ENCODE measurements at regions not wholly inside any gene's neighbourhood (a gene's known extent, or its start where the extent isn't known, plus 50 kb on each side); places are given as distances from the start of the nearest gene placed in this dataset.
"Not testable (repeated sequence)": the region's sequence is repeated elsewhere in the genome, so short reads cannot be mapped to it uniquely, and the experiment has no call there.

GRCh38 chr13:62123409-62123808 lies 707.8 kb upstream of the PCDH20 start:
- no peak for TF ChIP-seq ZFX (IDR thresholded peaks at IDR 0.05; ENCODE audit: borderline replicate concordance)
- no peak overlapping the region for H3K27ac ChIP-seq

- H3K27ac ChIP-seq, result no peak overlapping the region
- no peak for TF ChIP-seq ZFX (IDR thresholded peaks at IDR 0.05; ENCODE audit: borderline replicate concordance)
- TF ChIP-seq CTCF (IDR thresholded peaks at IDR 0.05), result no peak
Measured at GRCh38 chr13:62122434-62122833, 706.8 kb upstream of the PCDH20 start.

GRCh38 chr13:62119739-62120700 lies 704.4 kb upstream of the PCDH20 start:
- H3K27ac ChIP-seq, result no peak overlapping the region
- TF ChIP-seq CTCF (IDR thresholded peaks at IDR 0.05) (peak; percentile 64), ZFX (IDR thresholded peaks at IDR 0.05; ENCODE audit: borderline replicate concordance) (no peak)

GRCh38 chr13:62115831-62116230 lies 700.2 kb upstream of the PCDH20 start:
- no peak for TF ChIP-seq ZFX (IDR thresholded peaks at IDR 0.05; ENCODE audit: borderline replicate concordance)
- no peak for TF ChIP-seq CTCF (IDR thresholded peaks at IDR 0.05)

GRCh38 chr13:62113179-62113578 lies 697.5 kb upstream of the PCDH20 start:
- TF ChIP-seq ZFX (IDR thresholded peaks at IDR 0.05; ENCODE audit: borderline replicate concordance), result no peak
- no peak for TF ChIP-seq CTCF (IDR thresholded peaks at IDR 0.05)
- no peak overlapping the region for H3K27ac ChIP-seq

More at GRCh38 chr13:62115831-62116230, 700.2 kb upstream of the PCDH20 start:
- H3K27ac ChIP-seq, result no peak overlapping the region

- H3K27ac ChIP-seq, result no peak overlapping the region
- TF ChIP-seq CTCF (IDR thresholded peaks at IDR 0.05), result no peak
- TF ChIP-seq ZFX (IDR thresholded peaks at IDR 0.05; ENCODE audit: borderline replicate concordance), result no peak
Measured at GRCh38 chr13:62110079-62110478, 694.4 kb upstream of the PCDH20 start.

- not testable (repeated sequence) for H3K27ac ChIP-seq
Measured at GRCh38 chr13:62104136-62104535, 688.5 kb upstream of the PCDH20 start.

GRCh38 chr13:62096652-62097051 lies 681.0 kb upstream of the PCDH20 start:
- TF ChIP-seq ZFX (IDR thresholded peaks at IDR 0.05; ENCODE audit: borderline replicate concordance), result no peak
- no peak for TF ChIP-seq CTCF (IDR thresholded peaks at IDR 0.05)
- no peak overlapping the region for H3K27ac ChIP-seq

Measured in 22Rv1 (cell line).